CD8-positive, alpha-beta memory T cell (primary cell): ENCODE measurements at regions not wholly inside any gene's neighbourhood (a gene's known extent, or its start where the extent isn't known, plus 50 kb on each side); places are given as distances from the start of the nearest gene placed in this dataset.
"Not testable (repeated sequence)": the region's sequence is repeated elsewhere in the genome, so short reads cannot be mapped to it uniquely, and the experiment has no call there.

Source experiments
- CTCF ChIA-PET: fragments of 350-600 bp; sonication (Branson Sonifier 250); formaldehyde crosslinking; loops from one replicate; lab custom pipeline; 2021; ENCODE audit warnings: antibody characterized with exemption; lab: Charles Lee
- POLR2A ChIA-PET: fragments of 350-600 bp; sonication (Branson Sonifier 250); formaldehyde crosslinking; loops from one replicate; lab custom pipeline; 2021; ENCODE audit warnings: antibody characterized with exemption; lab: Charles Lee
- DNase-seq, 5 donors: peaks; one replicate each; pipeline versions ENCODE4 v3.0.0 to v3.0.0-alpha.2; 2020 to 2022; ENCODE audit warnings: mixed read lengths in 1 of 5
- H3K27ac ChIP-seq: one replicate; pipeline ENCODE4 v1.7.0; 2013; ENCODE audit warnings: low read depth, mild to moderate bottlenecking, low read length, moderate library complexity
- H3K27me3 ChIP-seq: 2 replicates; pipeline ENCODE4 v1.7.0; 2013; ENCODE audit warnings: low read length, mild to moderate bottlenecking; ENCODE audit not compliant: insufficient read depth, poor library complexity, severe bottlenecking
- H3K36me3 ChIP-seq: 2 replicates; pipeline ENCODE4 v1.7.0; 2013; ENCODE audit warnings: mild to moderate bottlenecking, low read length, moderate library complexity; ENCODE audit not compliant: insufficient read depth
- H3K4me1 ChIP-seq: 2 replicates; pipeline ENCODE4 v1.7.0; 2013; ENCODE audit warnings: mild to moderate bottlenecking, low read length, moderate library complexity; ENCODE audit not compliant: insufficient read depth
- H3K4me3 ChIP-seq: 2 replicates; pipeline ENCODE4 v1.7.0; 2013; ENCODE audit warnings: mild to moderate bottlenecking, low read length
- H3K9me3 ChIP-seq: 2 replicates; pipeline ENCODE4 v1.7.0; 2013; ENCODE audit warnings: mild to moderate bottlenecking, low read length
- H3K27ac Mint-ChIP-seq, 8 donors: one replicate each; pipeline ENCODE4 v1.8.0; 2020 to 2021; ENCODE audit warnings: mixed read lengths in 8 of 8, mild to moderate bottlenecking in 6 of 8, inconsistent platforms in 3 of 8, moderate library complexity in 3 of 8
- H3K27me3 Mint-ChIP-seq, 2 donors: one replicate each; pipeline ENCODE4 v1.8.0; 2020 to 2021; ENCODE audit warnings: mixed read lengths in 2 of 2, mild to moderate bottlenecking in 1 of 2, moderate library complexity in 1 of 2
- H3K36me3 Mint-ChIP-seq, 3 donors: one replicate each; pipeline ENCODE4 v1.8.0; 2020 to 2021; ENCODE audit warnings: mixed read lengths in 3 of 3, inconsistent platforms in 1 of 3, mild to moderate bottlenecking in 1 of 3
- H3K4me1 Mint-ChIP-seq, 3 donors: one replicate each; pipeline ENCODE4 v1.8.0; 2020 to 2021; ENCODE audit warnings: mixed read lengths in 3 of 3, inconsistent platforms in 1 of 3, mild to moderate bottlenecking in 1 of 3
- H3K4me3 Mint-ChIP-seq, 7 donors: one replicate each; pipeline ENCODE4 v1.8.0; 2020 to 2021; ENCODE audit warnings: mixed read lengths in 7 of 7, mild to moderate bottlenecking in 6 of 7, moderate library complexity in 4 of 7, inconsistent platforms in 2 of 7
- H3K9me3 Mint-ChIP-seq, 5 donors: one replicate each; pipeline ENCODE4 v1.8.0; 2020 to 2022; ENCODE audit warnings: mixed read lengths in 5 of 5, mild to moderate bottlenecking in 3 of 5, moderate library complexity in 2 of 5, inconsistent platforms in 1 of 5

DNA sequence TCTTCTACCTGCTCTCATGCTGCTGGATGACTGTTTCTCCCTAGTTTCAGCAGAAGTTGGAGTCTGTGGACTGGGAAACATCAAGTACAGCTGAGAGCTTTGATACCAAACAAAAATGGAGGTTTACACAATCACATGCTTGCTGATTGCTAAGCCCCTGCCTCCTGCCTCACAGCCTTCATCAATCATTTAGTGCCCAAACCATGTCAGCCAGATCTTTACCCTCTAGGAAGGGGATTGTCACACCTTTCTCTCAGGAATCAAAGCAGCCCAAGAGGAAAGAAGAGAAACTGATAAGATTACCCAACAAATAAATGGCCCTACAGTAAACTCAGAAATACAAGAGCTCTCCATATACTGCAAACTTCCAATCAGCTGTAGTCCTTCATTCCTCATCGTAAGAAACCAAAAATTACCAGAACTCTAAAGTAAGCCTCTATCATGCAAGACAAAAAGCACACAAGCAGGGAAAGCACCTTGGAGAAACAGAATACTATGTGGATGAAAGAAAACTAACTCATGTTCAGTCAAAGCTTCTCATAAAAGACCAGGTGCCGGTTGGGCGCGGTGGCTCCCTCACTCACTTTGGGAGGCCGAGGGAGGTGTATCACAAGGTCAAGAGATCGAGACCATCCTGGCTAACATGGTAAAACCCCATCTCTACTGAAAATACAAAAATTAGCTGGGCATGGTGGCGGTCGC is 63.6 kb upstream of the RESF1 start:
- ChIA-PET POLR2A (interaction anchor here (0.5 to 2.4 kb wide), 13 partner anchors 16 to 172 kb away, joined by 3 to 30 read pairs (median 4); partner anchors contain the start of genes AMN1 and RESF1), CTCF (interaction anchor here (1.1 to 2.8 kb wide), 11 partner anchors 9 to 243 kb away, joined by 3 to 15 read pairs (median 5); partner anchors contain the start of genes AMN1 and RESF1)
- Histone ChIP-seq H3K27me3 (no peaks in the 10 kb centered on the region), H3K27ac (peak overlapping the region; percentile 21), H3K9me3 (peaks cover 32% of the 10 kb centered on the region), H3K36me3 (no peaks in the 10 kb centered on the region), H3K4me3 (peak overlapping the region; percentile 31), H3K4me1 (peaks cover 81% of the 10 kb centered on the region)
- Mint-ChIP-seq H3K9me3 (peaks cover 19 to 74% (median 70%) of the 10 kb centered on the region in 5 donors), H3K27ac (peak overlapping the region; percentile 89 to 100 (median 94)), H3K4me3 (peak overlapping the region; percentile 38 to 75 (median 68)), H3K4me1 (peaks cover 59 to 83% (median 73%) of the 10 kb centered on the region in 3 donors), H3K36me3 (peaks cover 13 to 56% (median 47%) of the 10 kb centered on the region in 3 donors), H3K27me3 (no peaks in the 10 kb centered on the region)
- no peak for DNase-seq

DNA sequence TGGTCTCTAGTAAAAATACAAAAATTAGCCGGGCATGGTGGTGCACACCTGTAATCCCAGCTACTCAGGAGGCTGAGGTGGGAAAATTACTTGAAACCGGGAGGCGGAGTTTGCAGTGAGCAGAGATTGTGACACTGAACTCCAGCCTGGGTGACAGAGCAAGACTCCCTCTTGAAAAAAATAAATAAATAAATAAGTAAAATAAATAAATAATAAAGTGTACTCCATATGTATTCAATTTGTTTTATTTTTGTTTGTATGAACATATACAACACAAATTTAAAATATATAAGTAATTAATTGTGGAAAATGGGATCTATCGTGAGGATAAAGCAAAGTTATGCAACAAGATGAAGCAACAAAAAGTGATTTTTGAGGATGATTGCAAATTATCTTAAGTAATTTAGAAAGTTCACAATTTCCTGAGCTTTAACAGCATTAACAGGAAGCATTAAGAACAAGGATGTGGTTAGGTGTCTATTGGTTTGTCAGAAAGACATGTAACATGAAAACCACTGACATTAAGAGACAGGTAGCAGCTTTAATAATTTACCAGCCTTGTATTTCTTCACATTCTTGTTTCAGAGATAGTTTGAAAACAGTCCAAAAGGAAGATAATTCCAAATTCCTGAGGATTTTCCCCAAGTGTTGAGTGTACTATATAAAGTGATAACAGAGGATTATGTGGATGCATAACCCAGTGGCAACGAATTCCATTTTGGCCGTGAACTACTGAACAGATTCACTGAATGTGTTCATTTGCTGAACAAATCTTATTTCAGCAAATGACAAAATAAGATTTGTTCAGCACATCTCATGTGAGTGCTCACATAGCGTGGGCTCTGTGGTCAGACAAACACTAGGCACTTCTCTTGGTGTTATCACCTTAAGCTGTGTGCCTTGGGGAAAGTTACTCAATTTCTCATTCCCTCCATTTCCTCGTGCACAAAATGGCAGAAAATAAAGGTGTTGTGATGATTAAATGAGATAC is 68.6 kb upstream of the RESF1 start:
- Mint-ChIP-seq H3K4me1 (peaks cover 55 to 75% (median 72%) of the 10 kb centered on the region in 3 donors), H3K9me3 (peaks cover 28 to 78% (median 64%) of the 10 kb centered on the region in 5 donors), H3K4me3 (peak overlapping the region; percentile 31 to 75 (median 68)), H3K27me3 (no peaks in the 10 kb centered on the region), H3K27ac (peak overlapping the region; percentile 79 to 91 (median 87)), H3K36me3 (peaks cover 12 to 55% (median 52%) of the 10 kb centered on the region in 3 donors)
- H3K4me3 ChIP-seq, result peak overlapping the region; percentile 24
- ChIA-PET CTCF (interaction anchor here (0.9 to 2.2 kb wide), 6 partner anchors 12 to 238 kb away, joined by 3 to 15 read pairs (median 4); partner anchors contain the start of gene RESF1), POLR2A (interaction anchor here (0.5 to 1.6 kb wide), 9 partner anchors 10 to 161 kb away, joined by 4 to 10 read pairs (median 4); partner anchors contain the start of genes AMN1 and RESF1)
- H3K27ac ChIP-seq, result no peak overlapping the region
- peak in 2 of 5 donors; percentile 71 to 74 for DNase-seq
- H3K36me3 ChIP-seq, result no peaks in the 10 kb centered on the region
- H3K27me3 ChIP-seq, result no peaks in the 10 kb centered on the region
- H3K4me1 ChIP-seq, result peaks cover 76% of the 10 kb centered on the region
- H3K9me3 ChIP-seq, result peaks cover 41% of the 10 kb centered on the region

GRCh38 chr12:31887109-31887811 is 72.0 kb upstream of the RESF1 start:
- H3K4me3 Mint-ChIP-seq, result peak overlapping the region in 5 of 7 donors; percentile 5 to 54 (median 36)
- no peaks in the 10 kb centered on the region for H3K27me3 Mint-ChIP-seq
- H3K4me3 ChIP-seq, result peak overlapping the region; percentile 29
- ChIA-PET CTCF (interaction anchor here (1.6 kb wide), 1 partner anchor 158 kb away, joined by 3 read pairs; the partner anchor contains the start of gene AMN1), POLR2A (no interaction called here)
- no peak overlapping the region for H3K27ac ChIP-seq
- peaks cover 45% of the 10 kb centered on the region for H3K4me1 ChIP-seq
- peaks cover 22 to 54% (median 44%) of the 10 kb centered on the region in 5 donors for H3K9me3 Mint-ChIP-seq
- peaks cover 26% of the 10 kb centered on the region for H3K9me3 ChIP-seq
- H3K27me3 ChIP-seq, result no peaks in the 10 kb centered on the region
- peaks cover 43 to 54% (median 51%) of the 10 kb centered on the region in 3 donors for H3K4me1 Mint-ChIP-seq
- H3K27ac Mint-ChIP-seq, result peak overlapping the region; percentile 25 to 78 (median 50)
- H3K36me3 ChIP-seq, result no peaks in the 10 kb centered on the region
- peaks cover 9 to 46% (median 38%) of the 10 kb centered on the region in 3 donors for H3K36me3 Mint-ChIP-seq
- DNase-seq, result no peak

GRCh38 chr12:31882682-31883081 is 76.5 kb upstream of the RESF1 start:
- not testable (repeated sequence) for H3K27me3 ChIP-seq, H3K4me3 Mint-ChIP-seq, H3K27me3 Mint-ChIP-seq, DNase-seq, H3K27ac ChIP-seq, H3K27ac Mint-ChIP-seq, H3K4me3 ChIP-seq, H3K36me3 ChIP-seq
- ChIA-PET CTCF (interaction anchor here (1.3 kb wide), 1 partner anchor 10 kb away, joined by 3 read pairs; no protein-coding TSS in a partner anchor), POLR2A (interaction anchor here (0.6 kb wide), 1 partner anchor 29 kb away, joined by 3 read pairs; no protein-coding TSS in a partner anchor)
- H3K9me3 Mint-ChIP-seq, result peaks cover 12 to 24% (median 19%) of the 10 kb centered on the region in 5 donors
- peaks cover 11% of the 10 kb centered on the region for H3K9me3 ChIP-seq
- peaks cover 9 to 32% (median 14%) of the 10 kb centered on the region in 3 donors for H3K36me3 Mint-ChIP-seq
- peaks cover 16% of the 10 kb centered on the region for H3K4me1 ChIP-seq
- peaks cover 26 to 36% (median 34%) of the 10 kb centered on the region in 3 donors for H3K4me1 Mint-ChIP-seq

DNA sequence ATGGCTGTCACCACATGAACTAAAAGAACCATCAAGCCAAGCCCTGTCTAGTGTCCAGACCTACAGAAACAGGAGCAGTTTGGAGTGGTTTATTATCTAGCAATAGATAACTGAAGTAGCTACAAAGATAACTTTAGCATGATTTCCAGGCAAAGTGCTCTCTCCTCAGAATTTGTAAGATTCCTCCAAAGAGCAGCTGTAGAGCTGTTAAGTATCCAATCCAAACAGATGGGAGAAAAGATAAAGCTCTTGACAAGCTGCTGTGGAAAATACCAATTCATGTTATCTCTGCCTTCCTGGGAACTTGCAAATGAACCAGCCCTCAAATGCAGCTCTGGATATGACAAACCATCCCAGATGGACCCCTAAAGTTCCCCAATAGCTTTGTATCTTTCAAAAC is 78.9 kb upstream of the RESF1 start:
- no peak for DNase-seq
- Histone ChIP-seq H3K4me3 (no peak overlapping the region), H3K4me1 (peaks cover 17% of the 10 kb centered on the region), H3K36me3 (no peaks in the 10 kb centered on the region), H3K9me3 (no peaks in the 10 kb centered on the region), H3K27me3 (no peaks in the 10 kb centered on the region), H3K27ac (no peak overlapping the region)
- ChIA-PET POLR2A (interaction anchor here (0.5 to 0.8 kb wide), 2 partner anchors 10 to 120 kb away, joined by 3 to 4 read pairs; no protein-coding TSS in a partner anchor), CTCF (interaction anchor here (1.3 kb wide), 1 partner anchor 199 kb away, joined by 4 read pairs; no protein-coding TSS in a partner anchor)
- H3K9me3 Mint-ChIP-seq, result peaks cover 0 to 7% (median 3%) of the 10 kb centered on the region in 5 donors
- H3K4me3 Mint-ChIP-seq, result no peak overlapping the region
- peaks cover 20 to 39% (median 35%) of the 10 kb centered on the region in 3 donors for H3K4me1 Mint-ChIP-seq
- peaks cover 0 to 18% (median 2%) of the 10 kb centered on the region in 3 donors for H3K36me3 Mint-ChIP-seq
- peak overlapping the region in 1 of 8 donors; percentile 51 for H3K27ac Mint-ChIP-seq
- H3K27me3 Mint-ChIP-seq, result no peaks in the 10 kb centered on the region

DNA sequence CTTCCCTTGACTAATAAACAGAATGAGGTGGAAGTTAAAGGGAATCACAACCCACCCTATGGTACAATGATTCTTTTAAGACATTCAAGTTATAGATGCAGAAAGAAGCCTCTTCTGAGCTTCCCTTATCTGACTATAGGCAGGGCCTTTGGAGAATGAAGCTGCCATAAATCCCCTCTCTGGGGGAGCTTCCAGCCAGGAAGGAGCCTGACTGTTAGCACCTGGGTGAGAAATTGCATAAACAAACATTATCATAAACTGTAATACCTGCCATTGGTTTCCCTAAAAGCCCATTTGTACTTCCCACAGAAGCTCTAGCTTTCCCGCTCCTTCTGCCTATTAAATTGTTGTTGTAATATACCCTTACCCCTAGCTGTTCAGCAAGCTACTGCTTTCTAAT is 81.3 kb upstream of the RESF1 start:
- POLR2A ChIA-PET, result interaction anchor here (0.6 kb wide), 1 partner anchor 37 kb away, joined by 6 read pairs; no protein-coding TSS in a partner anchor
- Mint-ChIP-seq H3K27ac (peak overlapping the region in 3 of 8 donors; percentile 30 to 74 (median 40)), H3K4me1 (peaks cover 35 to 51% (median 48%) of the 10 kb centered on the region in 3 donors), H3K9me3 (no peaks in the 10 kb centered on the region), H3K4me3 (no peak overlapping the region), H3K36me3 (peaks cover 0 to 11% (median 2%) of the 10 kb centered on the region in 3 donors), H3K27me3 (no peaks in the 10 kb centered on the region)
- DNase-seq, result no peak
- H3K4me3 ChIP-seq, result no peak overlapping the region
- no peak overlapping the region for H3K27ac ChIP-seq
- peaks cover 27% of the 10 kb centered on the region for H3K4me1 ChIP-seq
- no peaks in the 10 kb centered on the region for H3K36me3 ChIP-seq
- CTCF ChIA-PET, result interaction anchor here (0.9 to 1.3 kb wide), 3 partner anchors 10 to 23 kb away, joined by 3 to 5 read pairs (median 4); no protein-coding TSS in a partner anchor
- H3K9me3 ChIP-seq, result no peaks in the 10 kb centered on the region
- H3K27me3 ChIP-seq, result no peaks in the 10 kb centered on the region
